Muscle of leg (tissue), 3 donors: ENCODE measurements at regions not wholly inside any gene's neighbourhood (a gene's known extent, or its start where the extent isn't known, plus 50 kb on each side); places are given as distances from the start of the nearest gene placed in this dataset.
"Not testable (repeated sequence)": the region's sequence is repeated elsewhere in the genome, so short reads cannot be mapped to it uniquely, and the experiment has no call there.

Experiments
- DNase-seq: peaks from one replicate; pipeline ENCODE4 v3.0.0; 2013
- H3K27ac ChIP-seq: one replicate; pipeline ENCODE4 v1.5.1; 2013; ENCODE audit warnings: mild to moderate bottlenecking, low read length, control low read depth
- H3K27me3 ChIP-seq: one replicate; pipeline ENCODE4 v1.6.1; 2013; ENCODE audit warnings: low read length; ENCODE audit not compliant: control insufficient read depth, insufficient read depth
- H3K36me3 ChIP-seq: one replicate; pipeline ENCODE4 v1.6.1; 2013; ENCODE audit warnings: low read length; ENCODE audit not compliant: control insufficient read depth, insufficient read depth
- H3K4me1 ChIP-seq: one replicate; pipeline ENCODE4 v1.6.1; 2013; ENCODE audit warnings: low read length; ENCODE audit not compliant: control insufficient read depth, insufficient read depth
- H3K4me3 ChIP-seq: one replicate; pipeline ENCODE4 v1.5.1; 2013; ENCODE audit warnings: low read length, control low read depth
- H3K9me3 ChIP-seq: replicated peaks from 2 replicates; pipeline ENCODE4 v1.6.1; 2013; ENCODE audit warnings: low read depth, low read length; ENCODE audit not compliant: control insufficient read depth
- WGBS: methylation state at CpG from one replicate; pipeline ENCODE4 v1.1.5; 2013; ENCODE audit warnings: missing lambda C conversion rate; ENCODE audit not compliant: insufficient coverage; 5-methylcytosine and 5-hydroxymethylcytosine counted together

DNA sequence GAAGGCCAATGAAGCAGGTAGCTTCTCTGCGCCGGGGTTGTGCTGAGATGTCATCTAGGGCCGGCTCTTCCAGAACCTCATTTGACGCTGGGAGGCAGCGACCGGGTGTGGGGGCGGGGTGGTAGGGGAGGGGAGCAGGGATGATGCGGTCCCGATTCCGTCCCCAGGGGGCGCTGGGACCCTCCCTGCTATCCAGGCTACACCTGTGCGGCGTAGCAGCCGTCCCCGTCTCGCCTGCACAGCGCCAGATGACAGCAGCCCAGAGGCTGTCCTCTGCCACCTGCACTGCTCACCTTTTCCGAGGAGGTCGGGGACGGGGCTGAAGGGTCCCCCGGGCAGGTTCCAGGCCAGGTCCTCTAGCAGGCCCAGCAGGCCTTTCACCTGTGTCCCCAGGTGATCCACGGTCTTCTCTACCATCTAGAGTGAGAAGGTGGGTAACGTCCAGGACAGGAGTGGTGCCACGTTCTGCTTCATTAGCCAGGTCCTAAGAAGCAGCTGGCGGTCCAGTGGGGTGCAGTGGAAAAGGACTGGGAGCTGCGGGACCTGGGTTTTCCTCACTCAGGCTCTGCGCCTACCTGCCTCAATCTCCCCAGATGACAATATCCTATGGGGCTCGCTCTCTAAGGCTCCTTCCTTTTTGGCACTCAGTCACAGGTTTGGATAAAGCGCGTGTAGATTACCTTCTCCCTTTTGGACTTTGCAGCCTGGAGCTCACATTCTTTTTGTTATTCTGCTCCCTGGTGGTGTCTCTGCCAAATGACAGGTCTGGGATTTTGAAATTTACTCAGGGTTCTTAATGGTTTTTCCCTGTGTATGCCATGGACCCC is 56.0 kb upstream of the RAB6C start:
- 4% methylated on average over 27 of the region's 30 CpGs for WGBS

DNA sequence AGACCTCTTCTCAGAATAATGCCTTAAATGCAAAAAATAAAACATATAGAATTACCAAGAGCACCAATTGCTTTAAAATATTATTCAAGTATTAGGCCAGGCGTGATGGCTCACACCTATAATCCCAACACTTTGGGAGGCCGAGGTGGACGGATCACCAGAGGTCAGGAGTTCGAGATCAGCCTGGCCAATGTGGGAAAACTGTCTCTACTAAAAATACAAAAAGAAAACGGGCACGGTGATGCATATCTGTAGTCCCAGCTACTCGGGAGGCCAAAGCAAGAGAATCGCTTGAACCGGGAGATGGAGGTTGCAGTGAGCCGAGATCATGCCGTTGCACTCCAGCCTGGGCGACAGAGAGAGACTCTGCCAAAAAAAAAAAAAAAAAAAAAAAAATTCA is 55.4 kb upstream of the RAB6C start:
- not testable (repeated sequence) for H3K9me3 ChIP-seq, H3K36me3 ChIP-seq, H3K27ac ChIP-seq, DNase-seq, H3K4me3 ChIP-seq
- Histone ChIP-seq H3K4me1 (peaks cover 13% of the 10 kb centered on the region), H3K27me3 (peaks cover 14% of the 10 kb centered on the region)
- WGBS, result 66% methylated on average over 3 of the region's 12 CpGs

More for the DNA sequence above, 56.0 kb upstream of the RAB6C start:
- Histone ChIP-seq H3K9me3 (no peaks in the 10 kb centered on the region), H3K27ac (no peak overlapping the region), H3K27me3 (peaks cover 14% of the 10 kb centered on the region), H3K4me1 (peaks cover 9% of the 10 kb centered on the region), H3K36me3 (no peaks in the 10 kb centered on the region), H3K4me3 (no peak overlapping the region)
- DNase-seq, result peak; percentile 59

DNA sequence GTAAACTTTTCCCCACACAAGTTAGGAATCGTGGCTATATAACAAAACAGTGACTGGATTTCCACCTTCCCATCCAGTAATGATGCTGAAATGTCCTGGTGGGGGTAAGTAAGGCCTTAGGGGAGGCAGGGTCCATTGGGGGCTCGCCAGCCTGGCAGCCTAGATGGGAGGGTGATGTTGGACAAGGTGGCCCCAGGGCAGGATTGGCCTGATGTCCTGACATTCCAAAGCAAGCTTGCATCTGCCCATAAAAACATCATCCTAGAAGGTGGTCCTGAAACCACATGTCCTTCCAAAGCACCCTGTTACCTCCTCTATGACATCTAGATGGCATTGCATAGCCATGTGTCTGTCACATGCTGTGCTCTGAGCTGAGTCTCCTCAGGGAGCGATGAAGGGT is 54.1 kb upstream of the RAB6C start:
- Histone ChIP-seq H3K27me3 (peaks cover 14% of the 10 kb centered on the region), H3K27ac (no peak overlapping the region), H3K9me3 (no peaks in the 10 kb centered on the region), H3K36me3 (no peaks in the 10 kb centered on the region), H3K4me3 (no peak overlapping the region), H3K4me1 (peaks cover 24% of the 10 kb centered on the region)
- no peak for DNase-seq
- 100% methylated on average over 1 of the region's 3 CpGs for WGBS

DNA sequence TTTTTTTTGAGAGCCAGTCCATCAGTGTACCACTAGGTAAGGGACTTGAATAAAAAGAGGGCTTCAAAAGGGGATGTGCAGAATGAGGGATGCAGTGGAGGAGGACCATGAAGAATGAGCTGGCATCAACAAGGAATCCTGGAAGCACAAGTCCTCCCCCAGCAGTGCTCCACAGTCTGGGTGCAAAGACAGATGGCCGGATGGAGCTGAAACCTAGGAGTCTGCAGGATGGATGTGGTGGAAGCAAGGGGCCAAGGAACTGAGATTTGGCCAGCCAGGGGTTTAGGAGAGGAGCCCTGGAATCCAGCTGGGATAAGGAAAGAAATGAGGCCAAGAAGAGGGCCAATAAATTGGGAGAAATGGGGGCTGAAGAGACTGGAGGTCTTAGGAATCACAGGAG is 51.8 kb upstream of the RAB6C start:
- Histone ChIP-seq H3K27ac (no peak overlapping the region), H3K36me3 (no peaks in the 10 kb centered on the region), H3K4me3 (no peak overlapping the region), H3K4me1 (peaks cover 29% of the 10 kb centered on the region), H3K9me3 (no peaks in the 10 kb centered on the region), H3K27me3 (peaks cover 12% of the 10 kb centered on the region)
- 86% methylated on average over 1 of the region's 1 CpG for WGBS
- DNase-seq, result no peak

DNA sequence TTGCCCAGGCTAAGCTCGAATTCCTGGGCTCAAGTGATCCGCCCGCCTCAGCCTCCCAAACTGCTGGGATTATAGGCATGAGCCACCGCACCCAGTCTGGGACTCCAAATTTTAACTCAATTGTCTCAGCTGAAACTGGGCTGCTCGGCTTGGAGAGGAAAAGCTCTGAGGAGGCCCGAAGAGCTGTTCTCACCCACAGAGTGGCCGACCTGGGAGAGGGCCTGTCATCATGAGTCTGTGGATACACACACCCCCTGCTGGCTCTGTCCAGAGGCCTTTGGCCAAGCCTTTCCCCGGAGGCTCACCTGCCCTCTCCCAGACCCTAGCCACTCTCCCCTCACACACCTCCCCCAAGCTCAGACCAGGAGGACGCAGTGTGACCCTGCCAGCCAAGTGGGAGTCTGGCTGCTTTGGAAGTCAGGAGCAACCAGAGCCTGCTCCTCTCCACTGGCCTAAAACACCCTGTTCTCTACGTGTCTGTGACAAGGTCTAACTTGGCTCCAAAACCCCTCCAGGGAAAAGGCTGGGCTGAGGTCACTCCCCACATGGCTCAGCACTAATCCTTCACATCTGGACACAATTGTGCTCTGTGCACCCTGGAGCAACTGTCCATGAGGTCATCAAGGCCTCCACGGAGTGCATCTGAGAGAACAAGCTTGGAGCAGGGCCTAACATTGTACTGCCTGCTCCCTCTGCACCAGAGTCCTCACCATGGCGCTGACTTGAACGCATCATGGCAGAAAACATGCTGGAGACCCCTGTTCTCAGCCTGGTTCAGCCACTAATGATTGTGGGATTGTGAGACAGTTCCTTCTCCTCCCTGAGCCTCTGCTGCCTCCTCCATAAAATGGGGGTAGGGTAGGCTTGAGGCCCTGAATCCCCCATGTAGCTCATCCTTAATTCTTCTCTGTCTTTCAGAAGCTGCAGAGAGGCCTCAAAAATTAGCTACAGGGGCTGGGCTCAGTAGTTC is 49.9 kb upstream of the RAB6C start:
- Histone ChIP-seq H3K4me3 (no peak overlapping the region), H3K9me3 (no peaks in the 10 kb centered on the region), H3K4me1 (peaks cover 23% of the 10 kb centered on the region), H3K27me3 (peaks cover 11% of the 10 kb centered on the region), H3K36me3 (no peaks in the 10 kb centered on the region), H3K27ac (peak overlapping the region; percentile 67)
- WGBS, result 39% methylated on average over 9 of the region's 13 CpGs
- peak; percentile 84 for DNase-seq
